Liver (tissue), 8 donors: ENCODE measurements at regions not wholly inside any gene's neighbourhood (a gene's known extent, or its start where the extent isn't known, plus 50 kb on each side); places are given as distances from the start of the nearest gene placed in this dataset.

Experiments
- DNase-seq: peaks from one replicate; pipeline ENCODE4 v3.0.0-alpha.2; 2017; ENCODE audit warnings: low spot score
- H3K27ac ChIP-seq, 2 donors: one replicate each; pipeline ENCODE4 v1.7.0; 2013; ENCODE audit warnings: inconsistent platforms in 2 of 2, low read length in 2 of 2, control low read depth in 1 of 2, low read depth in 1 of 2, mild to moderate bottlenecking in 1 of 2
- H3K27me3 ChIP-seq, 4 donors: one replicate each; pipeline versions ENCODE4 v1.6.1 to v1.7.0; 2013; ENCODE audit warnings: low read length in 3 of 4, inconsistent platforms in 1 of 4, mild to moderate bottlenecking in 1 of 4, moderate library complexity in 1 of 4; ENCODE audit not compliant: control insufficient read depth in 4 of 4, insufficient read depth in 4 of 4
- H3K36me3 ChIP-seq, 4 donors: one replicate each; pipeline versions ENCODE4 v1.6.1 to v1.7.0; 2013; ENCODE audit warnings: low read length in 3 of 4, mild to moderate bottlenecking in 3 of 4, low read depth in 1 of 4, moderate library complexity in 1 of 4; ENCODE audit not compliant: control insufficient read depth in 4 of 4, insufficient read depth in 3 of 4
- H3K4me1 ChIP-seq, 4 donors: one replicate each; pipeline versions ENCODE4 v1.6.1 to v1.7.0; 2013; ENCODE audit warnings: low read length in 3 of 4, mild to moderate bottlenecking in 3 of 4, moderate library complexity in 1 of 4; ENCODE audit not compliant: control insufficient read depth in 4 of 4, insufficient read depth in 4 of 4
- H3K4me3 ChIP-seq, 3 donors: one replicate each; pipeline versions ENCODE4 v1.6.1 to v1.7.0; 2013; ENCODE audit warnings: low read length in 3 of 3, control low read depth in 1 of 3, low read depth in 1 of 3, mild to moderate bottlenecking in 1 of 3
- H3K9ac ChIP-seq, 2 donors: one replicate each; pipeline ENCODE4 v1.7.0; 2013; ENCODE audit warnings: low read length in 2 of 2, mild to moderate bottlenecking in 2 of 2, moderate library complexity in 2 of 2, control low read depth in 1 of 2, low read depth in 1 of 2
- H3K9me3 ChIP-seq, 4 donors: one replicate each; pipeline versions ENCODE4 v1.6.1 to v1.7.0; 2013; ENCODE audit warnings: low read length in 3 of 4; ENCODE audit not compliant: control insufficient read depth in 4 of 4
- EGR1 ChIP-seq, 2 donors: IDR thresholded peaks; 2 replicates each; pipeline ENCODE4 v1.6.1; 2016 to 2018; ENCODE audit warnings: antibody characterized with exemption in 2 of 2, low read depth in 2 of 2
- FOXA1 ChIP-seq: IDR thresholded peaks from 2 replicates; pipeline ENCODE4 v1.6.1; 2016; ENCODE audit warnings: antibody characterized with exemption
- FOXA2 ChIP-seq: IDR thresholded peaks from 2 replicates; pipeline ENCODE4 v1.6.1; 2016; ENCODE audit warnings: antibody characterized with exemption
- GABPA ChIP-seq, 2 donors: IDR thresholded peaks in 1 of 2; conservative IDR thresholded peaks in 1 of 2; 2 replicates each; pipeline ENCODE4 v1.6.1; 2016; ENCODE audit warnings: antibody characterized with exemption in 2 of 2, mild to moderate bottlenecking in 1 of 2, moderate library complexity in 1 of 2
- HNF4A ChIP-seq, 2 donors: conservative IDR thresholded peaks; 2 replicates each; pipeline ENCODE4 v1.6.1; 2016; ENCODE audit warnings: antibody characterized with exemption in 2 of 2, mild to moderate bottlenecking in 2 of 2
- HNF4G ChIP-seq: IDR thresholded peaks from 2 replicates; pipeline ENCODE4 v1.6.1; 2016; ENCODE audit warnings: antibody characterized with exemption
- JUND ChIP-seq, 2 donors: IDR thresholded peaks; 2 replicates each; pipeline ENCODE4 v1.6.1; 2016; ENCODE audit warnings: antibody characterized with exemption in 2 of 2
- RAD21 ChIP-seq, 2 donors: IDR thresholded peaks; 2 replicates each; pipeline ENCODE4 v1.6.1; 2016; ENCODE audit warnings: antibody characterized with exemption in 2 of 2, mild to moderate bottlenecking in 2 of 2
- REST ChIP-seq: IDR thresholded peaks from 2 replicates; pipeline ENCODE4 v1.6.1; 2016; ENCODE audit warnings: antibody characterized with exemption, mild to moderate bottlenecking
- RXRA ChIP-seq, 2 donors: IDR thresholded peaks; 2 replicates each; pipeline ENCODE4 v1.6.1; 2017 to 2018; ENCODE audit warnings: antibody characterized with exemption in 2 of 2, mild to moderate bottlenecking in 1 of 2
- SP1 ChIP-seq: IDR thresholded peaks from 2 replicates; pipeline ENCODE4 v1.6.1; 2018; ENCODE audit warnings: antibody characterized with exemption, mild to moderate bottlenecking
- TAF1 ChIP-seq: conservative IDR thresholded peaks from 2 replicates; pipeline ENCODE4 v1.6.1; 2016; ENCODE audit warnings: antibody characterized with exemption, mild to moderate bottlenecking
- YY1 ChIP-seq: IDR thresholded peaks from 2 replicates; pipeline ENCODE4 v1.6.1; 2016; ENCODE audit warnings: antibody characterized with exemption, mild to moderate bottlenecking
- WGBS: extraction: QIAGEN DNeasy Blood & Tissue Kit; methylation state at CpG from one replicate; pipeline ENCODE4 v1.1.7; 2013; 5-methylcytosine and 5-hydroxymethylcytosine counted together
- TF ChIP-seq, protein P1 (sequence below): IDR thresholded peaks from 2 replicates; pipeline ENCODE4 v1.6.1; 2016; ENCODE audit warnings: antibody characterized with exemption
- TF ChIP-seq, protein P2 (sequence below): IDR thresholded peaks from 2 replicates; pipeline ENCODE4 v1.6.1; 2016; ENCODE audit warnings: antibody characterized with exemption
- TF ChIP-seq, protein P3 (sequence below): IDR thresholded peaks from 2 replicates; pipeline ENCODE4 v1.6.1; 2016; ENCODE audit warnings: antibody characterized with exemption
- TF ChIP-seq, protein P4 (sequence below): fragments of 150-350 bp; IDR thresholded peaks from 2 replicates; pipeline ENCODE4 v1.5.1; 2017; ENCODE audit warnings: improper control_type of control experiment, low read depth, low read length; ENCODE audit not compliant: missing input control
- donor health status: healthy.
- donor health status: healthy.
- donor health status: healthy.
- donor health status: healthy.
- donor health status: healthy.

DNA sequence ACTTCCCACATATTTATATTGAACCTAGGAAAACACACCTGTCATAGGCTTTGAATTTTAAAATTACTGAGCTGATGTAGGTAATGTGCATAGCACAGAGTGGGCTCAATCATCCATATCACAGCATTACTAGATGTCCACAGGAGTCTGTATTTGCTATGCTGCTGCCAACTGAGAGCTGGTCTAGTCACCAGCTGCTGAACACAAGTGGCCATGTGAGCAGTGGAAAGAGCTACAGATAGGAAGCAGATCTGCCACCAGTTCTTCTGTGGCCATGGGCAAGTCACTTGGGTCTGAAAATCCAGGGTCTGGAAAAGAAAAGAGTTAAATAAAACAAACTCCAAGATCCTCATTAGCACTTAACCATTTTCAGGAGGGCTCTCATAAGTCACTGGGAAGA lies 91.8 kb downstream of the APIP start:
- H3K27ac ChIP-seq, result no peak overlapping the region
- H3K36me3 ChIP-seq, result no peaks in the 10 kb centered on the region
- no peak for DNase-seq
- no peaks in the 10 kb centered on the region for H3K9me3 ChIP-seq
- no peak overlapping the region for H3K4me3 ChIP-seq
- no peaks in the 10 kb centered on the region for H3K27me3 ChIP-seq
- TF ChIP-seq HNF4A (conservative IDR thresholded peaks at IDR 0.05) (no peak), JUND (IDR thresholded peaks at IDR 0.05) (no peak), RXRA (IDR thresholded peaks at IDR 0.05) (no peak), FOXA2 (no peak), TAF1 (no peak), SP1 (no peak), RAD21 (IDR thresholded peaks at IDR 0.05) (no peak), GABPA (IDR thresholded peaks at IDR 0.05 in 1 of 2, conservative IDR thresholded peaks at IDR 0.05 in 1 of 2) (no peak)
- TF ChIP-seq, protein P1, sequence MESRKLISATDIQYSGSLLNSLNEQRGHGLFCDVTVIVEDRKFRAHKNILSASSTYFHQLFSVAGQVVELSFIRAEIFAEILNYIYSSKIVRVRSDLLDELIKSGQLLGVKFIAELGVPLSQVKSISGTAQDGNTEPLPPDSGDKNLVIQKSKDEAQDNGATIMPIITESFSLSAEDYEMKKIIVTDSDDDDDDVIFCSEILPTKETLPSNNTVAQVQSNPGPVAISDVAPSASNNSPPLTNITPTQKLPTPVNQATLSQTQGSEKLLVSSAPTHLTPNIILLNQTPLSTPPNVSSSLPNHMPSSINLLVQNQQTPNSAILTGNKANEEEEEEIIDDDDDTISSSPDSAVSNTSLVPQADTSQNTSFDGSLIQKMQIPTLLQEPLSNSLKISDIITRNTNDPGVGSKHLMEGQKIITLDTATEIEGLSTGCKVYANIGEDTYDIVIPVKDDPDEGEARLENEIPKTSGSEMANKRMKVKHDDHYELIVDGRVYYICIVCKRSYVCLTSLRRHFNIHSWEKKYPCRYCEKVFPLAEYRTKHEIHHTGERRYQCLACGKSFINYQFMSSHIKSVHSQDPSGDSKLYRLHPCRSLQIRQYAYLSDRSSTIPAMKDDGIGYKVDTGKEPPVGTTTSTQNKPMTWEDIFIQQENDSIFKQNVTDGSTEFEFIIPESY, result no peak
- TF ChIP-seq, protein P2, sequence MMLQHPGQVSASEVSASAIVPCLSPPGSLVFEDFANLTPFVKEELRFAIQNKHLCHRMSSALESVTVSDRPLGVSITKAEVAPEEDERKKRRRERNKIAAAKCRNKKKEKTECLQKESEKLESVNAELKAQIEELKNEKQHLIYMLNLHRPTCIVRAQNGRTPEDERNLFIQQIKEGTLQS, result no peak
- no peak overlapping the region for H3K9ac ChIP-seq
- H3K4me1 ChIP-seq, result peaks cover 0 to 18% (median 12%) of the 10 kb centered on the region in 4 donors

- Histone ChIP-seq H3K9me3 (no peaks in the 10 kb centered on the region), H3K4me3 (no peak overlapping the region), H3K36me3 (no peaks in the 10 kb centered on the region), H3K27ac (no peak overlapping the region), H3K4me1 (peaks cover 0 to 18% (median 12%) of the 10 kb centered on the region in 4 donors), H3K27me3 (no peaks in the 10 kb centered on the region), H3K9ac (no peak overlapping the region)
- WGBS, result 86% methylated on average over 2 of the region's 2 CpGs
- DNase-seq, result no peak
- TF ChIP-seq TAF1, result no peak
- TF ChIP-seq YY1, result no peak
- no peak for TF ChIP-seq FOXA1
- TF ChIP-seq, protein P3, sequence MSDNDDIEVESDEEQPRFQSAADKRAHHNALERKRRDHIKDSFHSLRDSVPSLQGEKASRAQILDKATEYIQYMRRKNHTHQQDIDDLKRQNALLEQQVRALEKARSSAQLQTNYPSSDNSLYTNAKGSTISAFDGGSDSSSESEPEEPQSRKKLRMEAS, result no peak
- TF ChIP-seq, protein P1, result no peak
- no peak for TF ChIP-seq EGR1 (IDR thresholded peaks at IDR 0.05; ENCODE audit: low read depth in 2 of 2)
- TF ChIP-seq REST, result no peak
- TF ChIP-seq, protein P2, result no peak
- TF ChIP-seq JUND (IDR thresholded peaks at IDR 0.05), result no peak
- TF ChIP-seq, protein P4, sequence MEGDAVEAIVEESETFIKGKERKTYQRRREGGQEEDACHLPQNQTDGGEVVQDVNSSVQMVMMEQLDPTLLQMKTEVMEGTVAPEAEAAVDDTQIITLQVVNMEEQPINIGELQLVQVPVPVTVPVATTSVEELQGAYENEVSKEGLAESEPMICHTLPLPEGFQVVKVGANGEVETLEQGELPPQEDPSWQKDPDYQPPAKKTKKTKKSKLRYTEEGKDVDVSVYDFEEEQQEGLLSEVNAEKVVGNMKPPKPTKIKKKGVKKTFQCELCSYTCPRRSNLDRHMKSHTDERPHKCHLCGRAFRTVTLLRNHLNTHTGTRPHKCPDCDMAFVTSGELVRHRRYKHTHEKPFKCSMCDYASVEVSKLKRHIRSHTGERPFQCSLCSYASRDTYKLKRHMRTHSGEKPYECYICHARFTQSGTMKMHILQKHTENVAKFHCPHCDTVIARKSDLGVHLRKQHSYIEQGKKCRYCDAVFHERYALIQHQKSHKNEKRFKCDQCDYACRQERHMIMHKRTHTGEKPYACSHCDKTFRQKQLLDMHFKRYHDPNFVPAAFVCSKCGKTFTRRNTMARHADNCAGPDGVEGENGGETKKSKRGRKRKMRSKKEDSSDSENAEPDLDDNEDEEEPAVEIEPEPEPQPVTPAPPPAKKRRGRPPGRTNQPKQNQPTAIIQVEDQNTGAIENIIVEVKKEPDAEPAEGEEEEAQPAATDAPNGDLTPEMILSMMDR, result no peak
- no peak for TF ChIP-seq GABPA (IDR thresholded peaks at IDR 0.05 in 1 of 2, conservative IDR thresholded peaks at IDR 0.05 in 1 of 2)
- no peak for TF ChIP-seq HNF4G
- TF ChIP-seq HNF4A (conservative IDR thresholded peaks at IDR 0.05), result no peak
- TF ChIP-seq RXRA (IDR thresholded peaks at IDR 0.05), result no peak
- no peak for TF ChIP-seq RAD21 (IDR thresholded peaks at IDR 0.05)
Observed at GRCh38 chr11:34823639-34824038, 92.5 kb downstream of the APIP start.
